ENCODE measurements at regions not wholly inside any gene's neighbourhood (a gene's known extent, or its start where the extent isn't known, plus 50 kb on each side); places are given as distances from the start of the nearest gene placed in this dataset.

DNA sequence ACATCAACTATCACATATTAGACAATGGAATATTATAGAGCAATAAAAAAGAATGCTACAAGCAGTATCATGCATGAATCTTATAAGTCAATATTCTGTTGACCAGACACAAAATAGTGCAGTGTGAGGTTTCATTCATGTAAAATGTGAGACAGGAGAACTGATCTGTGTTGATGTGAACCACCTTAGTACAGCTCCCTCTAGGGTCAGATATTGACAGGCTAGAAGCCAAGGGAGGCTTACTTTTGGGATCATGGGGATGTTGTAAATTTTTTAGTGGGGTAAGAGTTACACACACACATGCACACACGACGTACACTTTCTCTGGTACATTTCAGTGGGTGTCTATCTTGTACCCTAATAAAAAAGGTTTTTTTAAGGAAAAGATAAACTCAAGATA, 231.6 kb upstream of the FOXK1 start:
- TF ChIP-seq, protein P1, sequence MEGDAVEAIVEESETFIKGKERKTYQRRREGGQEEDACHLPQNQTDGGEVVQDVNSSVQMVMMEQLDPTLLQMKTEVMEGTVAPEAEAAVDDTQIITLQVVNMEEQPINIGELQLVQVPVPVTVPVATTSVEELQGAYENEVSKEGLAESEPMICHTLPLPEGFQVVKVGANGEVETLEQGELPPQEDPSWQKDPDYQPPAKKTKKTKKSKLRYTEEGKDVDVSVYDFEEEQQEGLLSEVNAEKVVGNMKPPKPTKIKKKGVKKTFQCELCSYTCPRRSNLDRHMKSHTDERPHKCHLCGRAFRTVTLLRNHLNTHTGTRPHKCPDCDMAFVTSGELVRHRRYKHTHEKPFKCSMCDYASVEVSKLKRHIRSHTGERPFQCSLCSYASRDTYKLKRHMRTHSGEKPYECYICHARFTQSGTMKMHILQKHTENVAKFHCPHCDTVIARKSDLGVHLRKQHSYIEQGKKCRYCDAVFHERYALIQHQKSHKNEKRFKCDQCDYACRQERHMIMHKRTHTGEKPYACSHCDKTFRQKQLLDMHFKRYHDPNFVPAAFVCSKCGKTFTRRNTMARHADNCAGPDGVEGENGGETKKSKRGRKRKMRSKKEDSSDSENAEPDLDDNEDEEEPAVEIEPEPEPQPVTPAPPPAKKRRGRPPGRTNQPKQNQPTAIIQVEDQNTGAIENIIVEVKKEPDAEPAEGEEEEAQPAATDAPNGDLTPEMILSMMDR (IDR thresholded peaks at IDR 0.05) = no peak
- TF ChIP-seq POLR2A (IDR thresholded peaks at IDR 0.05) = no peak
